ENCODE measurements at regions not wholly inside any gene's neighbourhood (a gene's known extent, or its start where the extent isn't known, plus 50 kb on each side); places are given as distances from the start of the nearest gene placed in this dataset.

- Histone ChIP-seq H3K4me1 (ENCODE audit: low read depth, poor library complexity, severe bottlenecking) (no peaks in the 10 kb centered on the region), H3K27me3 (ENCODE audit: insufficient read depth, low read depth) (no peaks in the 10 kb centered on the region), H4K20me1 (ENCODE audit: insufficient read depth) (no peaks in the 10 kb centered on the region), H3K4me2 (no peak overlapping the region), H3K27ac (no peak overlapping the region), H3K4me3 (IDR thresholded peaks at IDR 0.05; ENCODE audit: insufficient read depth, low read depth, low read length) (no peak overlapping the region), H3K36me3 (ENCODE audit: insufficient read depth) (no peaks in the 10 kb centered on the region), H2AFZ (ENCODE audit: low read depth) (no peak overlapping the region), H3K9ac (no peak overlapping the region), H3K79me2 (ENCODE audit: insufficient read depth, low read depth) (no peaks in the 10 kb centered on the region)
- TF ChIP-seq, protein P1, sequence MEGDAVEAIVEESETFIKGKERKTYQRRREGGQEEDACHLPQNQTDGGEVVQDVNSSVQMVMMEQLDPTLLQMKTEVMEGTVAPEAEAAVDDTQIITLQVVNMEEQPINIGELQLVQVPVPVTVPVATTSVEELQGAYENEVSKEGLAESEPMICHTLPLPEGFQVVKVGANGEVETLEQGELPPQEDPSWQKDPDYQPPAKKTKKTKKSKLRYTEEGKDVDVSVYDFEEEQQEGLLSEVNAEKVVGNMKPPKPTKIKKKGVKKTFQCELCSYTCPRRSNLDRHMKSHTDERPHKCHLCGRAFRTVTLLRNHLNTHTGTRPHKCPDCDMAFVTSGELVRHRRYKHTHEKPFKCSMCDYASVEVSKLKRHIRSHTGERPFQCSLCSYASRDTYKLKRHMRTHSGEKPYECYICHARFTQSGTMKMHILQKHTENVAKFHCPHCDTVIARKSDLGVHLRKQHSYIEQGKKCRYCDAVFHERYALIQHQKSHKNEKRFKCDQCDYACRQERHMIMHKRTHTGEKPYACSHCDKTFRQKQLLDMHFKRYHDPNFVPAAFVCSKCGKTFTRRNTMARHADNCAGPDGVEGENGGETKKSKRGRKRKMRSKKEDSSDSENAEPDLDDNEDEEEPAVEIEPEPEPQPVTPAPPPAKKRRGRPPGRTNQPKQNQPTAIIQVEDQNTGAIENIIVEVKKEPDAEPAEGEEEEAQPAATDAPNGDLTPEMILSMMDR (conservative IDR thresholded peaks at IDR 0.05; ENCODE audit: low read depth, low read length): no peak
Measured at GRCh38 chr6:119523556-119523955, 174.0 kb upstream of the MAN1A1 start.

DNA sequence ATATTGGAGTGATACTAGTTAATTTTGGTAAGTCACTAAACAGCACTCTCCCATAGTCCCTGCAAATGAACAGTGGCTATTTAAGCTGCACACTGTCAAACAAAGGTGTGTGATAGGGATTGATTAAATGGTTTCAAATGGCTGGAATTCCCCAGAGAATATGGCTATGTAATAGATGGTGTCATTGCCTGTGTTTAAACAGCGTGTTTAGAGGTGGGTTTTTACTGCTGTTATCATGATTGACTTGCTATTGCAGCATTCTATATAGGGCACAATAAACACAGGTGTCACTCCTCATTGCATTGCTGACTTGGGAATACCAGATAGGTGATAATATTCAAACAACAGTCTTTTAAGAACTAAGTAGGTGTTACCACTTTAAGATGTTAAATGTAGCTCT lies 171.7 kb upstream of the MAN1A1 start:
- Histone ChIP-seq H2AFZ (ENCODE audit: low read depth) (no peak overlapping the region), H3K36me3 (ENCODE audit: insufficient read depth) (no peaks in the 10 kb centered on the region)
- TF ChIP-seq, protein P1 (conservative IDR thresholded peaks at IDR 0.05; ENCODE audit: low read depth, low read length): no peak

DNA sequence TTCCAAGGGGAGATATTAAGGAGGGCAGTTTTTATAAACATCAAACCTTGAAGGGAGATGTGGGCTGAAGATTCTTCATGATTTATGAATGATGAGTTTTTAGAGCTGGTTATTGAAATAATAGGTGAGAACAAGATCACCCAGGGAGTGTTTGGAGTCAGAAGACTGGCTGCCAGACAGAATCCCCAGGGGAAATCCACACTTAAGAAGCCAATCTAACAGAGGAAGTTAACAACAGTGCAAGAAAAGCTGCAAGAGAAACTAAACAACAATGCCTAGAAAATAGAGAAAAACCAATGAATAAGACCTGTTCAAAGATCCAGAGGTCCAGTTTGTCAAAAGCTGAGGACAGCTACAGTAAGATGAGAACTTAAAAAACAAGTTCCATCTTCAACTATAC lies 167.9 kb upstream of the MAN1A1 start:
- Histone ChIP-seq H3K27me3 (ENCODE audit: insufficient read depth, low read depth) (no peaks in the 10 kb centered on the region), H3K4me1 (ENCODE audit: low read depth, poor library complexity, severe bottlenecking) (peaks cover 3% of the 10 kb centered on the region), H3K9ac (no peak overlapping the region), H3K4me3 (IDR thresholded peaks at IDR 0.05; ENCODE audit: insufficient read depth, low read depth, low read length) (no peak overlapping the region), H3K27ac (no peak overlapping the region), H2AFZ (ENCODE audit: low read depth) (no peak overlapping the region), H4K20me1 (ENCODE audit: insufficient read depth) (no peaks in the 10 kb centered on the region), H3K4me2 (no peak overlapping the region), H3K36me3 (ENCODE audit: insufficient read depth) (no peaks in the 10 kb centered on the region), H3K79me2 (ENCODE audit: insufficient read depth, low read depth) (no peaks in the 10 kb centered on the region)
- TF ChIP-seq, protein P1 (conservative IDR thresholded peaks at IDR 0.05; ENCODE audit: low read depth, low read length): no peak

More for the DNA sequence above, 171.7 kb upstream of the MAN1A1 start:
- no peak overlapping the region for H3K4me2 ChIP-seq
- no peaks in the 10 kb centered on the region for H3K27me3 ChIP-seq (ENCODE audit: insufficient read depth, low read depth)
- peaks cover 3% of the 10 kb centered on the region for H3K4me1 ChIP-seq (ENCODE audit: low read depth, poor library complexity, severe bottlenecking)
- no peaks in the 10 kb centered on the region for H3K79me2 ChIP-seq (ENCODE audit: insufficient read depth, low read depth)
- no peak overlapping the region for H3K4me3 ChIP-seq (IDR thresholded peaks at IDR 0.05; ENCODE audit: insufficient read depth, low read depth, low read length)
- no peak overlapping the region for H3K27ac ChIP-seq
- H4K20me1 ChIP-seq (ENCODE audit: insufficient read depth): no peaks in the 10 kb centered on the region
- no peak overlapping the region for H3K9ac ChIP-seq

- Histone ChIP-seq H3K4me2 (no peak overlapping the region), H3K36me3 (ENCODE audit: insufficient read depth) (no peaks in the 10 kb centered on the region), H2AFZ (ENCODE audit: low read depth) (no peak overlapping the region), H3K4me3 (IDR thresholded peaks at IDR 0.05; ENCODE audit: insufficient read depth, low read depth, low read length) (no peak overlapping the region), H3K27ac (no peak overlapping the region), H3K9ac (no peak overlapping the region), H3K27me3 (ENCODE audit: insufficient read depth, low read depth) (no peaks in the 10 kb centered on the region), H3K79me2 (ENCODE audit: insufficient read depth, low read depth) (no peaks in the 10 kb centered on the region), H4K20me1 (ENCODE audit: insufficient read depth) (no peaks in the 10 kb centered on the region), H3K4me1 (ENCODE audit: low read depth, poor library complexity, severe bottlenecking) (peaks cover 3% of the 10 kb centered on the region)
- TF ChIP-seq, protein P1 (conservative IDR thresholded peaks at IDR 0.05; ENCODE audit: low read depth, low read length): no peak
Measured at GRCh38 chr6:119514345-119514744, 164.8 kb upstream of the MAN1A1 start.

Measured in KMS-11 (cell line).